Coronary artery (tissue), 2 donors: ENCODE measurements at regions not wholly inside any gene's neighbourhood (a gene's known extent, or its start where the extent isn't known, plus 50 kb on each side); places are given as distances from the start of the nearest gene placed in this dataset.

Experiments used
- DNase-seq: peaks from one replicate; pipeline ENCODE4 v3.0.0-alpha.2; 2017; ENCODE audit warnings: low spot score
- H3K27ac ChIP-seq, 2 donors: fragments of 200-600 bp; sonication (generic); one replicate each; pipeline ENCODE4 v1.5.1; 2016 to 2019
- H3K4me3 ChIP-seq: fragments of 200-600 bp; sonication (generic); 2 replicates; pipeline ENCODE4 v1.5.1; 2016; ENCODE audit warnings: mild to moderate bottlenecking, moderate library complexity
- TF ChIP-seq, protein P1 (sequence below): fragments of 200-600 bp; sonication (generic); IDR thresholded peaks from one replicate; pipeline ENCODE4 v1.5.1; 2019; ENCODE audit warnings: antibody characterized with exemption

DNA sequence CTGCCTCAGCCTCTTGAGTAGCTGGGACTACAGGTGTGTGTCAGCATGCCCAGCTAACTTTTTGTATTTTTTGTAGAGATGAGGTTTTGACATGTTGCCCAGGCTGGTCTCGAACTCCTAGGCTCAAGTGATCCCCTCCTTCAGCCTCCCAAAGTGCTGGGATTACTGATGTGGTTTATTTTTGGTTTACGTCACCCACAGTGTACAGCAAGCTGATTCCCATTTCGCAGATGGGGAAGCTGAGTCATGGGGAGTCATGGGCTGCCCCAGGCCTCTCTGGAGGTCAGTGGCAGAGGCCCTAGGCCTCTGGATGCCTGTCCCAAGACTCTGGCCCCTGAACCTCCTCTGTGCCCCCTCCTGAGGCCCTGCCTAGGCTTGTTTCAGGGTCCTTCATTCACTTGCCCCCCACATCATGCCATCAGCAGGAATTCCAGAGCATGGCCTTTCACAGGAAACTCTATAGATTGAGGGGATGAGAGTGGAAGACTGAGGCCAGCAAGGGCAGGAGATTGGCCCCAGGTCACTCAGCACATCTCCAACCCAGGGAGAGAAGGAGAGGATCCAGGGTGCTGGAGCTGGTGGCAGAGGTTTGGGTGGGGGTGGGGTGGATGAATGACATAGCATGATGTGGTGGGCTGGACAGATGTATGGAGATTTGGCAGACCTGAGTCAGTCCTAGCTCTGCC, 266.0 kb downstream of the PTPRU start:
- Histone ChIP-seq H3K27ac (no peak overlapping the region), H3K4me3 (no peak overlapping the region)
- TF ChIP-seq, protein P1, sequence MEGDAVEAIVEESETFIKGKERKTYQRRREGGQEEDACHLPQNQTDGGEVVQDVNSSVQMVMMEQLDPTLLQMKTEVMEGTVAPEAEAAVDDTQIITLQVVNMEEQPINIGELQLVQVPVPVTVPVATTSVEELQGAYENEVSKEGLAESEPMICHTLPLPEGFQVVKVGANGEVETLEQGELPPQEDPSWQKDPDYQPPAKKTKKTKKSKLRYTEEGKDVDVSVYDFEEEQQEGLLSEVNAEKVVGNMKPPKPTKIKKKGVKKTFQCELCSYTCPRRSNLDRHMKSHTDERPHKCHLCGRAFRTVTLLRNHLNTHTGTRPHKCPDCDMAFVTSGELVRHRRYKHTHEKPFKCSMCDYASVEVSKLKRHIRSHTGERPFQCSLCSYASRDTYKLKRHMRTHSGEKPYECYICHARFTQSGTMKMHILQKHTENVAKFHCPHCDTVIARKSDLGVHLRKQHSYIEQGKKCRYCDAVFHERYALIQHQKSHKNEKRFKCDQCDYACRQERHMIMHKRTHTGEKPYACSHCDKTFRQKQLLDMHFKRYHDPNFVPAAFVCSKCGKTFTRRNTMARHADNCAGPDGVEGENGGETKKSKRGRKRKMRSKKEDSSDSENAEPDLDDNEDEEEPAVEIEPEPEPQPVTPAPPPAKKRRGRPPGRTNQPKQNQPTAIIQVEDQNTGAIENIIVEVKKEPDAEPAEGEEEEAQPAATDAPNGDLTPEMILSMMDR = no peak
- DNase-seq = peak; percentile 24

DNA sequence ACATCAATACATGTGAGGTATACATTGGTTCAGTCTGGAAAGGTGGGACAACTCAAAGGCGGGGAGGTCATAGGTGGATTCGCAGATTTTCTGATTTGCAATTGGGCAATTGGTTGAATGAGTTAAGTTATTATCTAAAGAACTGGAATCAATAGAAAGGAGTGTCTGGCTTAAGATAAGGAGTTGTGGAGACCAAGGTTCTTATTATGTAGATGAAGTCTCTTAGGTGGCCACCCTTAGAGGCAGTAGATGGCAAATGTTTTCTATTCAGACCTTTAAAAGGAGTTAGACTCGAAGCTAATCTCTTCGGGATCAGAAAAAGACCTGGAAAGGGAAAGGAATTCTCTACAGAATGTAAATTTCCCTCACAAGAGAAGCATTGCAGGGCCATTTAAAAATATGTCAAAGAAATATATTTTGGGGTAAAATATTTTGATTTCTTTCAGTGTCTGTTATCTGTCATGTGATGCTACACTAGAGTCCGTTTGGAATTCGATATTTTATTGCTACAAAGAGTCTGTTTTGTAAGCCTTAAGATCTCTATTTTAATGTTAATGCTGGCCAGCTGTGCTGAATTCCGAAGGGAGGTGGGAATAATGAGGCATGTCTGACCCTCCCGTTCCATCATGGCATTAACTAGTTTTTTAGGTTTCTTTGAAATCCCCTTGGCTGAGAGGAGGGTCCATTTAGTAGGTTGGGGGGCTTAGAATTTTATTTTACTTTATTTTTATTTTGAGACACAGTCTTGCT, 265.1 kb downstream of the PTPRU start:
- peak; percentile 21 for DNase-seq

DNA sequence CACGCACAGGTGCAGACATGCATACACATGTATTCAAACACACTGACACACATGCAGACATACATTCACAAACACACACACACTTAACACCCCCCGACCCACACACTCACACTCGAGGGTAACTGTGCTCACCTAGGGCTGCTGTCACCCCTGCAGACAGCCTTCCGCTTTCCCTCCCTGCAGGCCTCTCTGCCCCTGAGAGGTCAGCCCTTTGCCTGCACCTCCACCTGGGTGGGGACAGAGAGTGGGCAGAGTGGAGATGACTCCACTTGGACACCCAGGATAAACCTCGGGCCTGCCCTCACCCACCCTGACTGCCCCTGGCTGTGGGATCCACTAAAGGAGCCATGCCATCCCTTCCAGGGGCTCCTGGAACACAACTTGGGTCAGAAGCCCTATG, 264.3 kb downstream of the PTPRU start:
- TF ChIP-seq, protein P1 = no peak
- Histone ChIP-seq H3K27ac (no peak overlapping the region), H3K4me3 (no peak overlapping the region)
- DNase-seq = peak; percentile 28

More for the DNA sequence above, 265.1 kb downstream of the PTPRU start:
- Histone ChIP-seq H3K4me3 (no peak overlapping the region), H3K27ac (no peak overlapping the region)
- TF ChIP-seq, protein P1 = no peak

DNA sequence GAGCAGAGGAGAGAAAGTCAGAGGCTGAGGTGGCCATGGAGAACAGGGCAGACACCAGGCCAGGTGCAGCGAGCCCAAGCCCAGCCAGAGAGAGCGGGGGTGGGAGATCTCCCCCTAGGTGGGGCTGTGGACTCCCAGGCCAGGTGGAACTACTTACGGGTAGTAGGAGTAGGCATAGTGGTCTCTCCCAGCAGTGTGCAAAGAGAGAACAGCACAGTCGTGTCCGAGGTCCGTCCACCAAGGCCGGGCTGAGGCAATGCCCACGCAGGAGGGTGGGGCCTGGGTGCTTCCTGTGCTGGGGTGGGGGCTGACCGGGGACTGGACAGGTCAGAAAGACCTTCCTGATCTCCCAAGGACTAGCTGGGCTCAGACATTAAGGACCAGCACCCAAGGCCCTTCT, 263.7 kb downstream of the PTPRU start:
- Histone ChIP-seq H3K4me3 (no peak overlapping the region), H3K27ac (no peak overlapping the region)
- TF ChIP-seq, protein P1 = no peak
- DNase-seq = peak; percentile 57

DNA sequence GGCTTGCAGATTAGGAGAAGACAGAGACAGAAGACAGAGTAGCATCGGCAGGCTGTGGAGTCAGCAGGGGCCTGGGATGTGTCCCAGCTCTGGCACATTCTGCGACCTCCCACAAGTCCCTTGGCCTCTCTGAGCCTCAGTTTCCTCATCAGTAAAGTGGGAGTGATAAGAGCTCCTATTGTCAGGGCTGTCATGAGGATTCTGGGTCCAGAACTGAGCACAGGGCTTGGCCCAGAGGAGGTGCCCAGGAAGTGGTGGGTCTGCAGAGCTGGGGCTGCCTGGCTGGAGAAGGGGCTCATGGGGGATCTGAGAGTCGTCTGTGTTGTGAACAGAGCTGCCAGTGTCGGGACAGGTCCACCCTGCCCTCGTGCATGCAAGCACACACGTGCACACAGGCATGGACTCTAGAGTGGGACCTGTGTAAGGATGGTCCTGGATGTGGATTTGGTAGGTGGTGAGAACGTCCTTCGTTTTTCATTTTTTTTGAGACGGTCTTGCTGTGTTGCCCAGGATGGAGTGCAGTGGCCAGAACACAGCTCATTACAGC, 262.9 kb downstream of the PTPRU start:
- Histone ChIP-seq H3K4me3 (no peak overlapping the region), H3K27ac (no peak overlapping the region)
- DNase-seq = peak; percentile 33
- TF ChIP-seq, protein P1 = no peak

DNA sequence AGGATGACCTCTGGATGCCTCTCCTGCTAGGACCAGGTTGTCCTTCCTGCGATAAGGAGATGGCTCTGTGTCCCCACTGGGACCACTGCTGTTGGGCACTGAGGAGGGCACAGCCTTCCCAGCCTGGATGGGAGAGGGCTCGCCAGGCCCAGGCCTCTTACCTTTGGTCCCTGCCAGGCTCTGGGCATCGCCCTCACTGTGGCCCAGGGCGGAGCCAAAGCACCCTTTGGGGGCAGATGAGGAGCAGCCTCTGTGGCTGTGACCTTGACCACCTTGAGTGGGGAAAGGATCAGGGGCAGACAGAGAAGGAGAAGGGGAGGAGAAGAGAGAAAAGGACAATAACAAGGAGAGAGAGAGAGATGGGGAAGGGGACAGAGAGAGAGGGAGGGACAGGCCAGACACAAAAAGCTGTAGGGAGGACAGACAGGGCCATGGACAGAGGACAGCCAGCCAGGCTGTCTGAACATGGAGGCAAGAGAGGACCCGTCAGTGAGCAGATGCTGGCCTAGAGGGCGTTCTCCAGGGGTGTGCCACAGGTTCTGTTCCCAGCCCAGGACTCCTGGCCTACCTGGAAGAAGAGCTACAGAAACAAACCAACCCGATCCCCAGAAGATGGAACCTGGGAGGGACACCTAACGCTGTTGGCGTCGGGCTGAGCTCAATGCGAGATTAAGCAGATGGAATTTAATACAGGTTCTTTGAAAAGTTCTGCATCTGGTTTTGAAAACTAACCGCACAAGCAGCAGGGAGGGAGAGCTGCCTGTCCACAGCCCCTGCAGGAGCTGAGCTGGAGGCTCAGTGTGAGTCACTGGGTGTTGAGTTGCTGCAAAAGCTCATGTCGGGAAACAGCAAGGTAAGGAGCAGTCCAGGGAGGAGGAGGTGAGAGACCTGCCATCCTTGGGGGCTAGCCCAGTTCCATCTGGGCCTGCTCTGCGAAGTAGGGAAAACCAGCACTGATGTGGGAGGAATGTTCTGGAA, 262.1 kb downstream of the PTPRU start:
- peak; percentile 59 for DNase-seq
- Histone ChIP-seq H3K4me3 (no peak overlapping the region), H3K27ac (no peak overlapping the region)
- TF ChIP-seq, protein P1 = no peak
